ENCODE measurements at regions not wholly inside any gene's neighbourhood (a gene's known extent, or its start where the extent isn't known, plus 50 kb on each side); places are given as distances from the start of the nearest gene placed in this dataset.

- TF ChIP-seq CTCF (IDR thresholded peaks at IDR 0.05; ENCODE audit: low read depth, low read length), result no peak
- no peak overlapping the region for H3K4me3 ChIP-seq (replicated peaks in 1 of 2; ENCODE audit: low read depth in 2 of 2, low read length in 2 of 2)
- DNase-seq (ENCODE audit: low read depth in 2 of 2), result no peak
These were observed 83.3 kb downstream of the ALDH8A1 start for GRCh38 chr6:134866563-134866962.

- H3K4me3 ChIP-seq (replicated peaks in 1 of 2; ENCODE audit: low read depth in 2 of 2, low read length in 2 of 2), result no peak overlapping the region
- DNase-seq (ENCODE audit: low read depth in 2 of 2), result no peak
- no peak for TF ChIP-seq CTCF (IDR thresholded peaks at IDR 0.05; ENCODE audit: low read depth, low read length)
These were observed 85.3 kb downstream of the ALDH8A1 start for GRCh38 chr6:134864558-134864957.

GRCh38 chr6:134863763-134864510 is 86.0 kb downstream of the ALDH8A1 start:
- DNase-seq (ENCODE audit: low read depth in 2 of 2), result no peak
- no peak overlapping the region for H3K4me3 ChIP-seq (replicated peaks in 1 of 2; ENCODE audit: low read depth in 2 of 2, low read length in 2 of 2)
- no peak for TF ChIP-seq CTCF (IDR thresholded peaks at IDR 0.05; ENCODE audit: low read depth, low read length)

- TF ChIP-seq CTCF (IDR thresholded peaks at IDR 0.05; ENCODE audit: low read depth, low read length), result no peak
- DNase-seq (ENCODE audit: low read depth in 2 of 2), result no peak
- H3K4me3 ChIP-seq (replicated peaks in 1 of 2; ENCODE audit: low read depth in 2 of 2, low read length in 2 of 2), result no peak overlapping the region
These were observed 95.5 kb downstream of the ALDH8A1 start for GRCh38 chr6:134854366-134854765.

- no peak for TF ChIP-seq CTCF (IDR thresholded peaks at IDR 0.05; ENCODE audit: low read depth, low read length)
- peak; percentile 31 to 92 for DNase-seq (ENCODE audit: low read depth in 2 of 2)
- no peak overlapping the region for H3K4me3 ChIP-seq (replicated peaks in 1 of 2; ENCODE audit: low read depth in 2 of 2, low read length in 2 of 2)
These were observed 96.5 kb downstream of the ALDH8A1 start for GRCh38 chr6:134853111-134854055.

GRCh38 chr6:134851548-134851947 is 98.4 kb downstream of the ALDH8A1 start:
- H3K4me3 ChIP-seq (replicated peaks in 1 of 2; ENCODE audit: low read depth in 2 of 2, low read length in 2 of 2), result no peak overlapping the region
- TF ChIP-seq CTCF (IDR thresholded peaks at IDR 0.05; ENCODE audit: low read depth, low read length), result no peak
- DNase-seq (ENCODE audit: low read depth in 2 of 2), result no peak

Data from cardiac fibroblast (primary cell).